NCI-H446 treated with DMSO at 0.1 percent for 48 hours (cell line): ENCODE measurements at regions not wholly inside any gene's neighbourhood (a gene's known extent, or its start where the extent isn't known, plus 50 kb on each side); places are given as distances from the start of the nearest gene placed in this dataset.

Source experiments
- DNase-seq: peaks from one replicate; lab custom pipeline; 2025; lab: John Stamatoyannopoulos, UW

- DNase-seq = no peak
Observed at GRCh38 chr14:100638211-100638855, 51.1 kb upstream of the BEGAIN start.

GRCh38 chr14:100639280-100639679, 52.1 kb upstream of the BEGAIN start:
- no peak for DNase-seq

GRCh38 chr14:100640471-100641273, 53.5 kb upstream of the BEGAIN start:
- no peak for DNase-seq

- no peak for DNase-seq
Observed at GRCh38 chr14:100641274-100641860, 54.1 kb upstream of the BEGAIN start.

- no peak for DNase-seq
Observed at GRCh38 chr14:100643426-100643825, 56.2 kb upstream of the BEGAIN start.

- DNase-seq = no peak
Observed at GRCh38 chr14:100644383-100644782, 57.2 kb upstream of the BEGAIN start.

GRCh38 chr14:100644784-100645183, 57.6 kb upstream of the BEGAIN start:
- DNase-seq = no peak

GRCh38 chr14:100645196-100645981, 58.2 kb upstream of the BEGAIN start:
- peak; percentile 74 for DNase-seq

- no peak for DNase-seq
Observed at GRCh38 chr14:100645982-100646314, 58.7 kb upstream of the BEGAIN start.

GRCh38 chr14:100648474-100649172, 61.4 kb upstream of the BEGAIN start:
- no peak for DNase-seq

GRCh38 chr14:100649173-100649519, 61.9 kb upstream of the BEGAIN start:
- no peak for DNase-seq

- DNase-seq = no peak
Observed at GRCh38 chr14:100651999-100652508, 64.8 kb upstream of the BEGAIN start.

GRCh38 chr14:100652744-100653143, 65.5 kb upstream of the BEGAIN start:
- DNase-seq = no peak

GRCh38 chr14:100653409-100653808, 66.2 kb upstream of the BEGAIN start:
- DNase-seq = no peak

GRCh38 chr14:100654025-100654813, 67.0 kb upstream of the BEGAIN start:
- DNase-seq = no peak

GRCh38 chr14:100654814-100655740, 67.9 kb upstream of the BEGAIN start:
- DNase-seq = no peak

- DNase-seq = no peak
Observed at GRCh38 chr14:100655741-100656085, 68.5 kb upstream of the BEGAIN start.

- DNase-seq = no peak
Observed at GRCh38 chr14:100656996-100657395, 69.7 kb upstream of the DLK1 start.

GRCh38 chr14:100657780-100658179, 68.9 kb upstream of the DLK1 start:
- DNase-seq = no peak
